Spleen (tissue), 11 donors: ENCODE measurements at regions not wholly inside any gene's neighbourhood (a gene's known extent, or its start where the extent isn't known, plus 50 kb on each side); places are given as distances from the start of the nearest gene placed in this dataset.

ENCODE experiments used
- DNase-seq: peaks from one replicate; pipeline ENCODE4 v3.0.0-alpha.2; 2020
- H3K27ac ChIP-seq, 8 donors: fragments of 200-600 bp; sonication (generic) in 7 of 8; 1 replicate in 4 of 8; 2 replicates in 4 of 8; pipeline versions ENCODE4 v1.5.0 to v1.8.0; 2016 to 2021; ENCODE audit warnings: inconsistent platforms in 4 of 8, mild to moderate bottlenecking in 4 of 8, moderate library complexity in 1 of 8
- H3K27me3 ChIP-seq, 7 donors: fragments of 200-600 bp; sonication (generic) in 6 of 7; replicated peaks in 1 of 7; 1 replicate in 4 of 7; 2 replicates in 3 of 7; pipeline versions ENCODE4 v1.5.0 to v1.8.0; 2016 to 2021; ENCODE audit warnings: inconsistent platforms in 3 of 7, mild to moderate bottlenecking in 1 of 7
- H3K36me3 ChIP-seq, 6 donors: fragments of 200-600 bp; sonication (generic) in 5 of 6; 1 replicate in 4 of 6; 2 replicates in 2 of 6; pipeline versions ENCODE4 v1.5.0 to v1.8.0; 2016 to 2021; ENCODE audit warnings: inconsistent platforms in 2 of 6
- H3K4me1 ChIP-seq, 6 donors: fragments of 200-600 bp; sonication (generic) in 5 of 6; 1 replicate in 3 of 6; 2 replicates in 3 of 6; pipeline versions ENCODE4 v1.5.0 to v1.8.0; 2016 to 2021; ENCODE audit warnings: inconsistent platforms in 3 of 6
- H3K4me3 ChIP-seq, 8 donors: fragments of 200-600 bp; sonication (generic) in 7 of 8; 1 replicate in 4 of 8; 2 replicates in 4 of 8; pipeline versions ENCODE4 v1.5.0 to v1.8.0; 2016 to 2021; ENCODE audit warnings: inconsistent platforms in 4 of 8, mild to moderate bottlenecking in 4 of 8, moderate library complexity in 2 of 8
- H3K9me3 ChIP-seq, 8 donors: fragments of 200-600 bp; sonication (generic) in 7 of 8; 1 replicate in 4 of 8; 2 replicates in 4 of 8; pipeline versions ENCODE4 v1.5.0 to v1.8.0; 2016 to 2021; ENCODE audit warnings: inconsistent platforms in 4 of 8
- POLR2A ChIP-seq, 3 donors: fragments of 450-650 bp; IDR thresholded peaks; one replicate each; pipeline ENCODE4 v1.5.1; 2017; ENCODE audit warnings: antibody characterized with exemption in 3 of 3, mild to moderate bottlenecking in 1 of 3
- POLR2AphosphoS5 ChIP-seq, 3 donors: sonication (generic); formaldehyde crosslinking; IDR thresholded peaks; one replicate each; pipeline ENCODE4 v1.5.1; 2017; ENCODE audit warnings: antibody characterized with exemption in 3 of 3
- WGBS, 5 donors: extraction: QIAGEN DNeasy Blood & Tissue Kit in 3 of 5; methylation state at CpG; one replicate each; pipeline versions ENCODE4 v1.1.5 to v1.1.7; 2013 to 2018; 5-methylcytosine and 5-hydroxymethylcytosine counted together
- intact Hi-C: fragments of 100-400 bp; cut with DNase I; formaldehyde crosslinking; loops from one replicate; pipeline ENCODE4 v1.15.0; 2023; ENCODE audit warnings: low total_unique reads
- TF ChIP-seq, protein P1 (sequence below), 11 experiments: fragments of 200-600 bp in 7 of 11; fragments of 450-650 bp in 4 of 11; sonication (generic) in 4 of 11; IDR thresholded peaks in 8 of 11; conservative IDR thresholded peaks in 3 of 11; 1 replicate in 7 of 11; 2 replicates in 4 of 11; pipeline versions ENCODE4 v1.4.0 to v1.8.0; 2016 to 2021; ENCODE audit warnings: antibody characterized with exemption in 11 of 11, inconsistent platforms in 4 of 11, mild to moderate bottlenecking in 1 of 11
- donor health status: healthy with polysubstance abuse.
- donor health status: DM: no; HTN: no; CAD: no; lungs with moderate emphysema.
- donor health status: DM: no; HTN: no; CAD: no.
- donor health status: Bipolar disorder and iron deficiency.
- donor health status: healthy.
- donor health status: DM: no; HTN: no; CAD: no.
- donor health status: DM: yes; HTN: yes; CAD: no.

GRCh38 chr12:113658006-113658655, 186.5 kb upstream of the LHX5 start:
- Histone ChIP-seq H3K4me3 (no peak overlapping the region), H3K27me3 (peaks cover 0 to 36% (median 0%) of the 10 kb centered on the region in 7 donors), H3K27ac (no peak overlapping the region), H3K36me3 (no peaks in the 10 kb centered on the region), H3K4me1 (no peaks in the 10 kb centered on the region), H3K9me3 (peaks cover 0 to 48% (median 29%) of the 10 kb centered on the region in 8 donors)
- 10 to 46% (median 12%) methylated on average over 1 of the region's 1 CpG for WGBS, 5 donors
- TF ChIP-seq, protein P1, sequence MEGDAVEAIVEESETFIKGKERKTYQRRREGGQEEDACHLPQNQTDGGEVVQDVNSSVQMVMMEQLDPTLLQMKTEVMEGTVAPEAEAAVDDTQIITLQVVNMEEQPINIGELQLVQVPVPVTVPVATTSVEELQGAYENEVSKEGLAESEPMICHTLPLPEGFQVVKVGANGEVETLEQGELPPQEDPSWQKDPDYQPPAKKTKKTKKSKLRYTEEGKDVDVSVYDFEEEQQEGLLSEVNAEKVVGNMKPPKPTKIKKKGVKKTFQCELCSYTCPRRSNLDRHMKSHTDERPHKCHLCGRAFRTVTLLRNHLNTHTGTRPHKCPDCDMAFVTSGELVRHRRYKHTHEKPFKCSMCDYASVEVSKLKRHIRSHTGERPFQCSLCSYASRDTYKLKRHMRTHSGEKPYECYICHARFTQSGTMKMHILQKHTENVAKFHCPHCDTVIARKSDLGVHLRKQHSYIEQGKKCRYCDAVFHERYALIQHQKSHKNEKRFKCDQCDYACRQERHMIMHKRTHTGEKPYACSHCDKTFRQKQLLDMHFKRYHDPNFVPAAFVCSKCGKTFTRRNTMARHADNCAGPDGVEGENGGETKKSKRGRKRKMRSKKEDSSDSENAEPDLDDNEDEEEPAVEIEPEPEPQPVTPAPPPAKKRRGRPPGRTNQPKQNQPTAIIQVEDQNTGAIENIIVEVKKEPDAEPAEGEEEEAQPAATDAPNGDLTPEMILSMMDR (IDR thresholded peaks at IDR 0.05 in 8 of 11, conservative IDR thresholded peaks at IDR 0.05 in 3 of 11), result no peak
- TF ChIP-seq POLR2AphosphoS5 (IDR thresholded peaks at IDR 0.05) (no peak), POLR2A (IDR thresholded peaks at IDR 0.05) (no peak)
- no peak for DNase-seq
- intact Hi-C loops, result no loop called here

GRCh38 chr12:113655919-113656318, 184.2 kb upstream of the LHX5 start:
- no peaks in the 10 kb centered on the region for H3K4me1 ChIP-seq
- no peak overlapping the region for H3K4me3 ChIP-seq
- intact Hi-C loops, result no loop called here
- H3K9me3 ChIP-seq, result peaks cover 0 to 50% (median 30%) of the 10 kb centered on the region in 8 donors
- no peak for DNase-seq
- 59 to 75% (median 68%) methylated on average over 4 of the region's 4 CpGs for WGBS, 5 donors
- H3K27ac ChIP-seq, result no peak overlapping the region
- no peaks in the 10 kb centered on the region for H3K36me3 ChIP-seq
- TF ChIP-seq, protein P1 (IDR thresholded peaks at IDR 0.05 in 8 of 11, conservative IDR thresholded peaks at IDR 0.05 in 3 of 11), result no peak
- no peak for TF ChIP-seq POLR2AphosphoS5 (IDR thresholded peaks at IDR 0.05)
- no peak for TF ChIP-seq POLR2A (IDR thresholded peaks at IDR 0.05)
- peaks cover 0 to 38% (median 0%) of the 10 kb centered on the region in 7 donors for H3K27me3 ChIP-seq

GRCh38 chr12:113655479-113655878, 183.8 kb upstream of the LHX5 start:
- no peak for DNase-seq
- Histone ChIP-seq H3K27ac (no peak overlapping the region), H3K27me3 (peaks cover 0 to 42% (median 0%) of the 10 kb centered on the region in 7 donors), H3K36me3 (no peaks in the 10 kb centered on the region), H3K4me3 (no peak overlapping the region), H3K4me1 (no peaks in the 10 kb centered on the region), H3K9me3 (peaks cover 0 to 50% (median 30%) of the 10 kb centered on the region in 8 donors)
- intact Hi-C loops, result no loop called here
- WGBS, 5 donors, result 71 to 90% (median 81%) methylated on average over 3 of the region's 3 CpGs
- TF ChIP-seq, protein P1 (IDR thresholded peaks at IDR 0.05 in 8 of 11, conservative IDR thresholded peaks at IDR 0.05 in 3 of 11), result no peak
- TF ChIP-seq POLR2A (IDR thresholded peaks at IDR 0.05), result no peak
- TF ChIP-seq POLR2AphosphoS5 (IDR thresholded peaks at IDR 0.05), result no peak

DNA sequence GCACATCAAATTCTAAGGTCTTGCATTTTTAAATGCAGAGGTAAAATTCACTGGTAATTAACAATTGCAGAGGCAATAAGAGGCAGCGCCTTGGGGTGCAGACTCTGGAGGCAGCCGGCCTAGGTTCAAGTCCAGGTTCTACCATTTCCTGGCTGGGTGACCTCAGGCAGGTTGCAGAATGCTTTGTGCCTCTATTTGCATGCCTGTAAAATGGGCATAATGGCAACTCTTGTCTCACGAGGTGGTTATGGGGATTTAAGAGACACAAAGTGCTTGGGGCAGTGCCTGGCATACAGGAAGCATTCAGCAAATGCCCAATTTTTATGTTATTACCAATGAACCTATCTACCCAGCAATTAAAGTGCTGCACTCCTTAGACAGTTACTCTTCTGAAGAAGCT, 180.0 kb upstream of the LHX5 start:
- Histone ChIP-seq H3K4me3 (no peak overlapping the region), H3K4me1 (no peaks in the 10 kb centered on the region), H3K27ac (no peak overlapping the region), H3K27me3 (peaks cover 0 to 64% (median 4%) of the 10 kb centered on the region in 7 donors), H3K9me3 (peaks cover 0 to 37% (median 28%) of the 10 kb centered on the region in 8 donors), H3K36me3 (no peaks in the 10 kb centered on the region)
- TF ChIP-seq POLR2A (IDR thresholded peaks at IDR 0.05), result no peak
- no peak for TF ChIP-seq POLR2AphosphoS5 (IDR thresholded peaks at IDR 0.05)
- TF ChIP-seq, protein P1 (IDR thresholded peaks at IDR 0.05 in 8 of 11, conservative IDR thresholded peaks at IDR 0.05 in 3 of 11), result no peak
- DNase-seq, result no peak
- 73 to 82% (median 79%) methylated on average over 3 of the region's 3 CpGs for WGBS, 5 donors
- intact Hi-C loops, result no loop called here
